IgD-negative memory B cell (primary cell): ENCODE measurements at regions not wholly inside any gene's neighbourhood (a gene's known extent, or its start where the extent isn't known, plus 50 kb on each side); places are given as distances from the start of the nearest gene placed in this dataset.

Source experiments
- H3K27ac Mint-ChIP-seq, 3 donors: one replicate each; pipeline ENCODE4 v1.8.0; 2020 to 2022; ENCODE audit warnings: mild to moderate bottlenecking in 3 of 3, mixed read lengths in 3 of 3, moderate library complexity in 1 of 3
- H3K27me3 Mint-ChIP-seq: one replicate; pipeline ENCODE4 v1.8.0; 2021; ENCODE audit warnings: mixed read lengths
- H3K36me3 Mint-ChIP-seq: one replicate; pipeline ENCODE4 v1.8.0; 2020; ENCODE audit warnings: mild to moderate bottlenecking, mixed read lengths
- H3K4me1 Mint-ChIP-seq, 3 donors: one replicate each; pipeline ENCODE4 v1.8.0; 2020 to 2022; ENCODE audit warnings: mixed read lengths in 3 of 3, mild to moderate bottlenecking in 1 of 3
- H3K4me3 Mint-ChIP-seq, 4 donors: one replicate each; pipeline ENCODE4 v1.8.0; 2020 to 2022; ENCODE audit warnings: mild to moderate bottlenecking in 4 of 4, mixed read lengths in 4 of 4, moderate library complexity in 3 of 4
- H3K9me3 Mint-ChIP-seq, 3 donors: one replicate each; pipeline ENCODE4 v1.8.0; 2020 to 2021; ENCODE audit warnings: mixed read lengths in 3 of 3, mild to moderate bottlenecking in 1 of 3

DNA sequence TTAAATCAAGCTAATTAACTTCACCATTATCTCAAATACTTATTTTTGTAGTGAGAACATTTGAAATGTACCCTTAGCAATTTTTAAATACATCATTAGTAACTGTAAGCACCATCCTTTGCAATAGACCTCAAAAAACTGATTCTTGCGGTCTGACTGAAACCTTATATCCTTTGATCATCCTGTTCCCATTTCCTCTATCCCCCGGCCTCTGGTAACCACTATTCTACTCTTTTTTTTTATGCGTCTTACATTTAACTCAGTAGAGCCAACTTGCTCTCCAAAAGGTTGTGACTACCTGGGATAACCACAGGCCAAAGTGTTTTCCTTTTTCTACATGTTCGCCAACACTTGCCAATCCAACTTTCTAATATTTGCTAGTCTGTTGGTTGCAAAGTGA is 106.1 kb downstream of the IRX1 start:
- Mint-ChIP-seq H3K27me3 (no peaks in the 10 kb centered on the region), H3K27ac (no peak overlapping the region)

DNA sequence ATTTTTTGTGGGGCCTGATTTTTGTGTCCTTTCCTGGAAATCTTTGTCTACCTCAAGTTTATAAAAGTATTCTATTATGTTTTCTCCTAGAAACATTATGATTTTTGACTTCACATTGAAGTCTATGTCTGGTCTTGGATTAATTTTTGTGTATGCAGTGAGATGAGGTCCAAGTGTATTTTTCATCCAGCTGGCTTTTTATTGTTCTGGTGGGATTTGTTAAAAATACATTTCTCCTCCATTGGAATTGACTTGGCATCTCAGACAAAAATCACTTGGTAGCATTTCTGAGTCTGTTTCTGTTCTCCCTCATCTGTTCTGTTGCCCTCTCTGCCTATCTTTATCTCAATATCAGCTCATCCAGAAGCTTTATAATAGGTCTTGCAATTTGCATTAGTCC is 109.0 kb downstream of the IRX1 start:
- peaks cover 1 to 8% (median 3%) of the 10 kb centered on the region in 3 donors for H3K9me3 Mint-ChIP-seq
- no peak overlapping the region for H3K4me3 Mint-ChIP-seq
- H3K4me1 Mint-ChIP-seq, result no peaks in the 10 kb centered on the region
- H3K27ac Mint-ChIP-seq, result no peak overlapping the region
- no peaks in the 10 kb centered on the region for H3K36me3 Mint-ChIP-seq
- H3K27me3 Mint-ChIP-seq, result no peaks in the 10 kb centered on the region

More for the DNA sequence above, 106.1 kb downstream of the IRX1 start:
- H3K4me1 Mint-ChIP-seq, result no peaks in the 10 kb centered on the region
- peaks cover 4 to 6% (median 4%) of the 10 kb centered on the region in 3 donors for H3K9me3 Mint-ChIP-seq
- no peaks in the 10 kb centered on the region for H3K36me3 Mint-ChIP-seq
- H3K4me3 Mint-ChIP-seq, result no peak overlapping the region

DNA sequence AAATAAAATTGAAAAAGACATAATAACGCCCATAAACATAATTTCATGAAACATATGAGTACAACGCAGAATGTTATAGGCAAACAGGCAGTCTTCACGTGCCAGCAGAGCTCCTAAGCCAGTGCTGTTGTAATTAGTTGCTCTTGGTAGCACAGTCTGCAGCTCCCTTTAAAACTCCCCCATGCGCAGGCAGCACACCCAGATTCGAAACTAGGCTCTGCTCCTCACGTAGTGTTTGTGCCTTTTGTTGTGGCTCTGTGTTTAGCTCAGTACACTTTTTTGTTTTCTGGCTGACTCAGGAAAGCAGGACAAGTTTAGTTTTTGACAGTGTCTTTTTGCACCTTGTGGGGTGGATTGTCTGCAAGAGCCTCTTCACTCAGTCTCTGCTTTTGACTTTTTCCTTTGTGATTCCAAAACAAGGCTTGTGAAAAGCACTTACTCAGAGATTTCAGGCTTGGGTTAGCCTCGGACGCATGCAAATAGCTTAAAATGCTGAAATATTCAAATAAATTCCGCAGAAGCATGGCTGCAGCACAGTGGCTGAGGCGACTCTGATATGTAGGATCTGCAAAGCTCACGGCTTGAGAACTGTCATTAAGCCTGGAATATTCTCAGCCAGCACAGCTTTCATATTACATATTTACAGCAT is 113.6 kb downstream of the IRX1 start:
- Mint-ChIP-seq H3K36me3 (no peaks in the 10 kb centered on the region), H3K9me3 (peaks cover 4 to 12% (median 12%) of the 10 kb centered on the region in 3 donors), H3K27me3 (no peaks in the 10 kb centered on the region), H3K27ac (no peak overlapping the region), H3K4me3 (no peak overlapping the region), H3K4me1 (no peaks in the 10 kb centered on the region)

DNA sequence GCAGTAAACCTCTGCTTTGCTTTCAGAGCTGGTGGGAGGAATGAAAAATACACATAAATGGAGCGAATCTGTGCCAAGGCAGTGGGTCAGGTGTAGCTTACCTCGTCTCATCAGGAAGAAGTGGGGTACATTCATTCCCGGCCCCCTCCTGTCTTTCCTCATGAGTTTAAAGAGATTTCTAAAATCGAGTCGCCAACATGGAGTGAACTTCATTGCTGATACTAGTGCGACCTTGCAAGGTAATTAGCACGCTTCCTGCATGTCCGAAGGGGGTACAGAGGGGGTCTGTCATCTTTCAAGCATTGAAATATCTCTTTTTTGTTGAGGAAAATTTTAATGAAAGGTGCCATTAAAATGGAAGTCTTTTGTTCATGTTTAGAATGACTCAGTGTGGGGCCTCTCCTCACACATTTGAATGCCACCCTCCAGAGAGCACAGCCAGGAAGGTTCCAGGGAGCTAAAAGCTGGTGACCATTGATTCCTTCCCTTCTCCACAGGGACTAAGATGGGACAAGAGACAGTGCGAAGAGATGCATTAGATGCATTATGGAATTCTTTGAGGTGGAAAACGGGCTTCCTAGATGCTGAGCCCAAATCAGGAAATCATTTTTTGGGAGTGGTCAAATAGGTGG is 114.2 kb downstream of the IRX1 start:
- Mint-ChIP-seq H3K4me3 (no peak overlapping the region), H3K9me3 (peaks cover 4 to 12% (median 12%) of the 10 kb centered on the region in 3 donors), H3K36me3 (no peaks in the 10 kb centered on the region), H3K27ac (no peak overlapping the region), H3K4me1 (no peaks in the 10 kb centered on the region), H3K27me3 (no peaks in the 10 kb centered on the region)

DNA sequence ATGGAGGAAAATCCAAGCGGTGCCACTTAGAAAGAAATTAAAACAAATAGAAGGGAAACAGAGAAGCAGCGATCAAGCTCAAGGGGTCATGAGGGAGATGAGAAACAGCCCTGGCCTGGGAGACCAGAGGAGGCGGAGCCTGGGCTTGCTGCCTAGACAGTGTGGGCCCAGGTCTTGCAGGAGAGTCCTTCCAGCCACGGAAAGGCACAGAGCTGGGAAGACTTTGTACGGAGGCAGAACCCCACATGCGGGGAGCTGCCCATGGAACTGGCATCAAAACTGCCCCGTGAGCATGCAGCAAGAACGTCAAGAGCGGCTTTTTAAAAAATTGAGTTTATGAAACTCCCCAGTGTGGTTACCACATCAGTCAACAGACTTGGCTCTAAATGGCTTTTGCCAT is 119.4 kb downstream of the IRX1 start:
- no peaks in the 10 kb centered on the region for H3K4me1 Mint-ChIP-seq
- H3K27me3 Mint-ChIP-seq, result no peaks in the 10 kb centered on the region
- no peaks in the 10 kb centered on the region for H3K36me3 Mint-ChIP-seq
- H3K4me3 Mint-ChIP-seq, result no peak overlapping the region
- peaks cover 3 to 17% (median 16%) of the 10 kb centered on the region in 3 donors for H3K9me3 Mint-ChIP-seq
- H3K27ac Mint-ChIP-seq, result peak overlapping the region in 1 of 3 donors; percentile 39

DNA sequence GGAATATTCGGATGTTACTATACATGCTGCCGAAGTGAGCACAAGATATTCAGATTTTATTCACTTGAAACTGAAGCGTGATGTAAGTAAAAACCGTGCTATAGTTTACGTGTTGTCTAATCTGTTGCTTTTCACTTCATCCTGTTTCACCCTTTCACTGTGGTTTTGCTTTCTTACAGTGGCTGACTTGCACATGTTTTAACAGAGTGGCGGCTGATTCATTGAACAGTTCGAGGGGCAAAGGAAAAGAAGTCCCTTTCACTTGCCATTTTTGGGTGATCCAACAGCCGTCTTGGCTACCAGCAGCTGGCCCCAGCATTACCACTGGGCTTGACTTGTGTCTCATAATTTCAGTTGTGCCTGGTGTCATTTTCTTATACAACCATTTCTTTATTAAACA is 134.0 kb downstream of the IRX1 start:
- H3K27ac Mint-ChIP-seq, result no peak overlapping the region
- H3K27me3 Mint-ChIP-seq, result no peaks in the 10 kb centered on the region
- no peaks in the 10 kb centered on the region for H3K36me3 Mint-ChIP-seq
- peaks cover 0 to under 1% (median 0%) of the 10 kb centered on the region in 3 donors for H3K9me3 Mint-ChIP-seq
- no peak overlapping the region for H3K4me3 Mint-ChIP-seq
- no peaks in the 10 kb centered on the region for H3K4me1 Mint-ChIP-seq

DNA sequence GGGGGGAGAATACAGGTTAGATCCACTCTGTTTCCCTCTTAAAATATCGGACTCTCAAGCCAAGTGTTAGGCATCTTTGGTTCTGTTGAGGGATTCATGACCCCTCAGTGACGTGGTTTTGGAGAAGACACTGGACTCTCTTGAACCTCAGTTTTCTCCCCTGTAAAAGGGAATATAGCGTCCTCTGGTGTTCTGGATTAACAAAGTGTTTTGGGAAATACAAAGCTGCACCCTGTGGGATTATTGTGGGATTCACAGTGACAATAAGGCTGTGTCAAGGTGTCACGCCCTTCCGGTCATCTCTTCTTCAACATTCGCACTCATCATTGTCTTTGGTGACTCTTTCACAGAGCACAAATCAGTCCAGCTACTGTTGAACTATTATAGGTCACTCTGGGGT is 139.0 kb downstream of the IRX1 start:
- no peak overlapping the region for H3K27ac Mint-ChIP-seq
- peaks cover 1 to 4% (median 1%) of the 10 kb centered on the region in 3 donors for H3K9me3 Mint-ChIP-seq
- no peaks in the 10 kb centered on the region for H3K27me3 Mint-ChIP-seq
- no peak overlapping the region for H3K4me3 Mint-ChIP-seq
- no peaks in the 10 kb centered on the region for H3K4me1 Mint-ChIP-seq
- no peaks in the 10 kb centered on the region for H3K36me3 Mint-ChIP-seq

DNA sequence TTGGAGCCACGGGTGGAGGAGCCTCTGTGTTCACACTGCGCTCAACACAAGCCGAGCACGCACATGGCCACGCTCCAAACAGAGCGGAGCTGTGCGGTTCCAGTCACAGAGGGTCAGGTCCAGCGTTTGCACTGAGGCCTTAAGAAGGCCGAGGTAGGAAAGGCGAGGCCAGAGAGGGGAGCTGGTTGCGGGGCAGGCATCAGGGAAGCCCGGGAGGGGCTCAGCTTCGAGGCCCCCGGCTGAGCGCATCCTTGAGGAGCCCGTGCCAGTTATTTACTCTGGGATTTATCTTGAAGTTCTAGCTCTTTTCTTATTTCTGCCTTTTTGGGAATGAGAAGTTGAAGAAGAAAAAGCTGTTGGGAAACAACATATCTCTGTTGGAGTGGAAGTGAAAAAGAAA is 140.8 kb downstream of the IRX1 start:
- Mint-ChIP-seq H3K27ac (no peak overlapping the region), H3K9me3 (peaks cover 1 to 4% (median 3%) of the 10 kb centered on the region in 3 donors), H3K36me3 (no peaks in the 10 kb centered on the region), H3K4me1 (no peaks in the 10 kb centered on the region), H3K27me3 (no peaks in the 10 kb centered on the region), H3K4me3 (no peak overlapping the region)

DNA sequence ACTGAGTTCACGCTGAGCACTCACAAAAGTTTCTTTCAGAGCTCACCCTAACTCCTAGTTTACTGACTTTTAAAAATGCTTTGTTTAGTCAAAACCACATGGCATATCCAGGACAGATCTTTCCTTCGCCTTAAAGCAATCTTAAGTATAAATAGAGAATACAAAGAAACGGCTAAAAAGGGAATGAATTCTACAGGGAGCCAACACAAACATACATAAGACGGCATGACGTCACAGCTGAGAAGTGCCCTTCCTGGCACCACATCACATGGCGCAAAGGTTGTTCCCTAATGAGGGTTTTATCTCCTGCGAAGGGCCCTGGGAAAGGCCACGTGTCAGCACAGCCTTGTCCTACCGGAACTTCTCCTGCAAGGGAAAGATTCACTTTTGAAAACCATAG is 141.3 kb downstream of the IRX1 start:
- Mint-ChIP-seq H3K27me3 (no peaks in the 10 kb centered on the region), H3K27ac (no peak overlapping the region), H3K9me3 (peaks cover 1 to 4% (median 3%) of the 10 kb centered on the region in 3 donors), H3K4me1 (no peaks in the 10 kb centered on the region), H3K4me3 (no peak overlapping the region), H3K36me3 (no peaks in the 10 kb centered on the region)

DNA sequence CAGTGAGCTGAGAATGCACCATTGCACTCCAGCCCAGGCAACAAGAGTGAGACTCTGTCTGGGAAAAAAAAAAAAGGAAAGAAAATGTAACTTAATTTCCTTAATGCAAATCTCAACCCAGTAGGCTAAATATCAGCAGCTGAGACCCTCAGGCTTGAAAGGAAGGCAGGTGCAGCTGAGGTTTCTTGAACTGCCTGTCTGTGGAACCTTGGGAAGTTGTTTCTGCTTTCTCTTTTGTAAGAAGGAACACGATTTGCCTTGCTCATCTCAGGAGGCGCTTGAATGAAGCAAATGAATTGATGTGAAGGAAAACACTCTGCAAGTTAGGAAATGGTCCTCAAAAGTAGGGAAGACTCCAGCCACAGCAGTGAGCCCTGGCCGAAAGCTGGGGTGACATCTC is 143.3 kb downstream of the IRX1 start:
- Mint-ChIP-seq H3K9me3 (peaks cover 3 to 5% (median 4%) of the 10 kb centered on the region in 3 donors), H3K27ac (no peak overlapping the region), H3K27me3 (no peaks in the 10 kb centered on the region), H3K4me3 (no peak overlapping the region), H3K36me3 (no peaks in the 10 kb centered on the region), H3K4me1 (no peaks in the 10 kb centered on the region)

DNA sequence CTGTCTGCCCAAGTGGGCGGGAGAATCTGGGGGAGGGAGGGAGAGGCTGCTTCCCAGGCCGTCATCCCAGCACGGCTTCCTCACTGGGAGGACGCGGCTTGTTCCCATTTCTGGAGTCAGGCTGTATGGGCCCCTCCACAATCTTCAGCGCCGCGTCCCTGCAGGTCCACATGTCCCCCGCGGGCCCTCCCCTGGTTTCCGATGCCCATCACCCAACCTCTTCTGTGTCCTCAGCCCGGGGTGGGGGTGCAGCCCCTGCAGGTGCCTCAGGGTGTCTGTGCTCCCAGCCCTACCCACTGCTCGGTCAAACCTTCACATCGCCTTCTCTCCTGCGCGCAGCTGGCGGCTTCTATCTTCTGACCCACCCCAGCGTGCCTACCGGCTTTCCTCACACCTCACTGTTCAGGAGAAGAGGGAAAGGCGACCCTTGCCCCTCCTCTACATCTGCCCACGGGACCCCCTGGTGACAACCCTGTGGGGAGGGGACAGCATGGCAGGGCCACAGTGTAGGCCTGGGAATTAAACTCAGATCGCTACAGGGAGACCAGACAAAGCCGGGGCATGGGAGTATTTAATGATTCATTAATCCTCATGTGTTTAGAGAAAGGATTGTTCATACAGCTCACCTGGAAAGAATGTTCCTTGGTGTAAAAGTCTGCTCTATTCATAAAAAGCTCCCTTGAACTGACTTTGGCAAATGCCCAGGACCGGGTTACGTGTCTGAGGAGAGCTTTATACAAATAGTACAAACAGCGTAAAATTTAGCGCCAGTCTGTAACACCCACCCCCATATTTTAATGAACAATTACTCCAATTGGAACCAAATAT is 145.1 kb downstream of the IRX1 start:
- Mint-ChIP-seq H3K9me3 (peaks cover 1 to 8% (median 5%) of the 10 kb centered on the region in 3 donors), H3K36me3 (no peaks in the 10 kb centered on the region), H3K27ac (no peak overlapping the region), H3K4me1 (no peaks in the 10 kb centered on the region), H3K27me3 (no peaks in the 10 kb centered on the region), H3K4me3 (no peak overlapping the region)

DNA sequence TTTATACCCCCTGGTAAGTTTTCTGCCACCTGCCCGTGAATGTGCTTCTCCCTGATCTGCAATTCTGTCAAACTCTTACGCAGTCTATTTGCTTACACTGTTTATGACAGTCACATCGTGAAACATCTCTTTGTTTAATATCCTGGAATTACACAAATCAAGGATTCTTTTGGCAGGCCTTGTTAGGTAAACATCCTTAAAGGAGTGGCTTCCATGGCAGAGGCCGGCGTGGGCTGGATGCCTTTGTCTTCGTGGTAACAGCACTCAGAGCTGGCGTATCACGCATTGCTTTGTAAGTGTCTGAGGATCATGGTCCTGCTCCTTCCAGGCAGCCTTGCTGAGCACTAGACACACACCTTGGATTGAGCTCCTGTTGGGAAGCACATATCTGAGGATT is 145.7 kb downstream of the IRX1 start:
- Mint-ChIP-seq H3K4me3 (no peak overlapping the region), H3K4me1 (no peaks in the 10 kb centered on the region), H3K27ac (no peak overlapping the region)

DNA sequence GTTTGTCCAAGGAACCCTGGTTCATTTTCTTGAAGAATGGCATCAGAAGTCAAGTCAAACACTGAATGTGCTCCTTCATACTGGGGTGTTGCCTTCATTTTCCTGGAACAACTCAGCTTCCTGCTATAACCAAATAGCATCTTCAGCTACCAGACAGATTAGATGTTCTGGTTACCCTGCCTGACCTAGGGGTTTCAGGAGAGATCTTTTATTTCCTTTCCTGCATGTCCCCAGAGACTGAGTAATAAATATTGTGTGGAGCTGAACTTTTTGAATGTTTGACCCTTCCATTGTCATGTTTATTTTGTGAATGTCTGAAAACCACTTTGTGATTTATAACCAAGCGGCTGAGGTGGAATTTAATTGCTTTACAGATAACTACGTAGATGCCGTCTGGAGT is 147.1 kb downstream of the IRX1 start:
- Mint-ChIP-seq H3K4me1 (no peaks in the 10 kb centered on the region), H3K4me3 (no peak overlapping the region), H3K9me3 (peaks cover 1 to 9% (median 4%) of the 10 kb centered on the region in 3 donors), H3K27me3 (no peaks in the 10 kb centered on the region), H3K36me3 (no peaks in the 10 kb centered on the region), H3K27ac (no peak overlapping the region)

More for the DNA sequence above, 145.7 kb downstream of the IRX1 start:
- Mint-ChIP-seq H3K27me3 (no peaks in the 10 kb centered on the region), H3K9me3 (peaks cover 1 to 8% (median 5%) of the 10 kb centered on the region in 3 donors), H3K36me3 (no peaks in the 10 kb centered on the region)

DNA sequence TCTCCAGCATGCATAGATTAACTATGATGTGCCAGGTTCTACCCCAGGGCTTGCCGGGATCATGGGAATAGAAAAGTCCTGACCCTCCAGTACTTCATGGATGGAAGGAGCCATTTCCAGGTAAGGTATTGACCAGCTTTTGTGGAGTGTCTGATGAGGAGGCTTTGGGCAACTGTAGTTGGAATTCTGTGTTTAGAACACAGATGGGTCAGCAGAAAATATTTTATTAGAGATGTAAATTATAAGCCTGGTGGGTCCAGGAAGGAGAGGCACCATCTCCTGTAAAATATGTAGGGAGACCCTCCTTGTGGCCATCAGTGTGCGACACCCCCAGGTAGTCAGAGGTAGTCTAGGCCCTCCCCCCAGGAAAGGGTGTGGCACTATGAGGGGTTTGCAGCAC is 156.2 kb downstream of the IRX1 start:
- Mint-ChIP-seq H3K36me3 (no peaks in the 10 kb centered on the region), H3K27ac (no peak overlapping the region), H3K9me3 (peaks cover 3 to 16% (median 6%) of the 10 kb centered on the region in 3 donors), H3K27me3 (no peaks in the 10 kb centered on the region), H3K4me3 (no peak overlapping the region), H3K4me1 (no peaks in the 10 kb centered on the region)

DNA sequence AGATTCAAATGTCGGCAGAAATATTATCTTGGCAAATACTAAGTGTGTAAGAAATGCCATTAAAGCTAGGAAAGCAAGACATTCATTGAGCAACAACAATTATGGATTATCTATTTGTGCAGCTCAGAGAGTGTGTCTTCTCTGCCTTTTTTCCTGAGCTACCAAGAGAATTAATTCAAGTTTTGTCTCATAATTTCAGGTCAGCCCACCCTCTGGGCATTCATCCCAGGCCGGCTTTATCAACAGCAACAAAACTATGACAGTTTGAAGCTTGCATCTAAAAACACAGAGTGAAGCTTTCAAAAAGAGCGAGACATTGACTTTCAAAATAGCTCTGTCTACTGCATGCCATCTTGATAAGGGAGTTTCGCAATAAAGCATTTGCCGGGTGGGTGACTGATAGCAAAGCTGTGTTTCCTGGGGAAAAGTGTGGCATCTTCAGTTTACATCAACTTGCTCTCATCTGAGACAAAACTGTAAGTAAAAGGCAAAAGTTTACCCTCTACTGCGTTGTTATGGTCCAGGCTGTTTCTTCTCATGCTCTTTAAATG is 182.4 kb downstream of the IRX1 start:
- no peak overlapping the region for H3K27ac Mint-ChIP-seq
- H3K9me3 Mint-ChIP-seq, result peaks cover 2 to 9% (median 3%) of the 10 kb centered on the region in 3 donors
- no peaks in the 10 kb centered on the region for H3K27me3 Mint-ChIP-seq
- no peaks in the 10 kb centered on the region for H3K36me3 Mint-ChIP-seq
- H3K4me1 Mint-ChIP-seq, result no peaks in the 10 kb centered on the region
- H3K4me3 Mint-ChIP-seq, result no peak overlapping the region
